ENCODE measurements at regions not wholly inside any gene's neighbourhood (a gene's known extent, or its start where the extent isn't known, plus 50 kb on each side); places are given as distances from the start of the nearest gene placed in this dataset.

- Histone ChIP-seq H4K20me1 (replicated peaks; ENCODE audit: insufficient read depth) (no peaks in the 10 kb centered on the region), H3K9me2 (ENCODE audit: insufficient read depth) (peaks cover 8% of the 10 kb centered on the region; the same call in 1 of the 2 replicates), H3K4me3 (no peak overlapping the region), H3K27me3 (ENCODE audit: insufficient read depth) (no peaks in the 10 kb centered on the region), H3K4me1 (ENCODE audit: insufficient read depth) (peaks cover 8% of the 10 kb centered on the region), H3K4me2 (no peak overlapping the region), H3F3A (replicated peaks; ENCODE audit: low read depth) (no peaks in the 10 kb centered on the region), H3K27ac (ENCODE audit: low read depth) (no peak overlapping the region), H2AFZ (no peak overlapping the region), H3K36me3 (ENCODE audit: insufficient read depth) (peaks cover 17% of the 10 kb centered on the region), H3K79me2 (replicated peaks; ENCODE audit: insufficient read depth) (no peaks in the 10 kb centered on the region)
- H3K27me3 Mint-ChIP-seq (ENCODE audit: insufficient read depth, low read depth, poor library complexity), result peaks cover 11% of the 10 kb centered on the region
- TF ChIP-seq REST (IDR thresholded peaks at IDR 0.05; ENCODE audit: unreplicated experiment) (no peak), EZH2phosphoT487 (IDR thresholded peaks at IDR 0.05; ENCODE audit: unreplicated experiment) (no peak), JUNB (IDR thresholded peaks at IDR 0.05; ENCODE audit: unreplicated experiment) (no peak), CREB1 (CRISPR knock-in tag; IDR thresholded peaks at IDR 0.05; ENCODE audit: low read depth) (no peak), ZNF114 (CRISPR knock-in tag; IDR thresholded peaks at IDR 0.05) (no peak), ZNF331 (CRISPR knock-in tag; IDR thresholded peaks at IDR 0.05; ENCODE audit: low read depth) (no peak), EZH2 (IDR thresholded peaks at IDR 0.05; ENCODE audit: low read depth, unreplicated experiment) (no peak), ETS1 (IDR thresholded peaks at IDR 0.05) (no peak), STAT1 (IDR thresholded peaks at IDR 0.05; ENCODE audit: unreplicated experiment) (no peak), ZNF462 (CRISPR knock-in tag; IDR thresholded peaks at IDR 0.05) (no peak), NANOG (IDR thresholded peaks at IDR 0.05; ENCODE audit: borderline replicate concordance) (no peak)
- TF ChIP-seq, protein P1, sequence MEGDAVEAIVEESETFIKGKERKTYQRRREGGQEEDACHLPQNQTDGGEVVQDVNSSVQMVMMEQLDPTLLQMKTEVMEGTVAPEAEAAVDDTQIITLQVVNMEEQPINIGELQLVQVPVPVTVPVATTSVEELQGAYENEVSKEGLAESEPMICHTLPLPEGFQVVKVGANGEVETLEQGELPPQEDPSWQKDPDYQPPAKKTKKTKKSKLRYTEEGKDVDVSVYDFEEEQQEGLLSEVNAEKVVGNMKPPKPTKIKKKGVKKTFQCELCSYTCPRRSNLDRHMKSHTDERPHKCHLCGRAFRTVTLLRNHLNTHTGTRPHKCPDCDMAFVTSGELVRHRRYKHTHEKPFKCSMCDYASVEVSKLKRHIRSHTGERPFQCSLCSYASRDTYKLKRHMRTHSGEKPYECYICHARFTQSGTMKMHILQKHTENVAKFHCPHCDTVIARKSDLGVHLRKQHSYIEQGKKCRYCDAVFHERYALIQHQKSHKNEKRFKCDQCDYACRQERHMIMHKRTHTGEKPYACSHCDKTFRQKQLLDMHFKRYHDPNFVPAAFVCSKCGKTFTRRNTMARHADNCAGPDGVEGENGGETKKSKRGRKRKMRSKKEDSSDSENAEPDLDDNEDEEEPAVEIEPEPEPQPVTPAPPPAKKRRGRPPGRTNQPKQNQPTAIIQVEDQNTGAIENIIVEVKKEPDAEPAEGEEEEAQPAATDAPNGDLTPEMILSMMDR (conservative IDR thresholded peaks at IDR 0.05; ENCODE audit: low read depth in 2 of 2), result no peak
- peaks cover 17% of the 10 kb centered on the region for H3K4me1 Mint-ChIP-seq
- ATAC-seq (no peak), DNase-seq (ENCODE audit: low spot score) (no peak)
- H3K4me3 Mint-ChIP-seq, result no peak overlapping the region
- H3K9me3 Mint-ChIP-seq, result peaks cover 48% of the 10 kb centered on the region
- peaks cover 32% of the 10 kb centered on the region for H3K36me3 Mint-ChIP-seq (ENCODE audit: low read depth)
- H3K27ac Mint-ChIP-seq, result no peak overlapping the region
These were observed 231.1 kb upstream of the POU3F1 start for GRCh38 chr1:38277646-38278045.

Data from GM23338 (cell line).